AG09309 (cell line): ENCODE measurements at regions not wholly inside any gene's neighbourhood (a gene's known extent, or its start where the extent isn't known, plus 50 kb on each side); places are given as distances from the start of the nearest gene placed in this dataset.

ENCODE experiments used
- DNase-seq: peaks from one replicate; pipeline ENCODE4 v3.0.0-alpha.2; 2010; ENCODE audit warnings: low read depth
- H3K4me3 ChIP-seq: 2 replicates; pipeline ENCODE4 v1.5.1; 2011; ENCODE audit warnings: mild to moderate bottlenecking, low read depth, low read length, moderate library complexity; ENCODE audit not compliant: control insufficient read depth
- TF ChIP-seq, protein P1 (sequence below): IDR thresholded peaks from 2 replicates; pipeline ENCODE4 v1.5.1; 2011; ENCODE audit warnings: mild to moderate bottlenecking, low read depth, low read length, inconsistent platforms; ENCODE audit not compliant: insufficient read depth, control insufficient read depth; ENCODE audit errors: missing control alignments

DNA sequence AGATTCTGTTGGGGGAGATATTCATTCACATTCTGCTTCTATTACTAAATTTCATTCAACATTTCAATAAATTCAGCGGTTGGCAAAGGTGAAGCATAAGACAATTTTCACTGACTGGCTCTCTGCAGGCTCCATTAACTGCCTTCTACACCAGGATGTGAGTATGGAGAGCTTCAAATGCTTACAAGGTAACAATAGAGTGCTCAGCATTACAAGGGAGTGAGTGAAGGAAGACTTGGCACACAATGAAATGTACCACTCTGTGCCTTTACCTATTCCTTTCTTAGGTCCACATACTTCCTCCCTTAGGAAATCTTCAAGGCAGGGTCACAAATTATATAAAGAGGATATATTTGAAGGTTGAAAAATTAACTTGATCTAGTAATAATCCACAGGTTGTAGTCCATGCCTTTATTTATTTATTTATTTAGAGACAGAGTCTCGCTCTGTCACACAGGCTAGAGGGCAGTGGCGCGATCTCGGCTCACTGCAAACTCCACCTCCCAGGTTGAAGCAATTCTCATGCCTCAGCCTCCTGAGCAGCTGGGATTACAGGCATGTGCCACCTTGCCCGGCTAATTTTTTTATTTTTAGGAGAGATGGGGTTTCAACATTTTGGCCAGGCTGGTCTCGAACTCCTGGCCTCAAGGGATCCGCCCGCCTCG is 76.6 kb upstream of the FAM169A start:
- TF ChIP-seq, protein P1, sequence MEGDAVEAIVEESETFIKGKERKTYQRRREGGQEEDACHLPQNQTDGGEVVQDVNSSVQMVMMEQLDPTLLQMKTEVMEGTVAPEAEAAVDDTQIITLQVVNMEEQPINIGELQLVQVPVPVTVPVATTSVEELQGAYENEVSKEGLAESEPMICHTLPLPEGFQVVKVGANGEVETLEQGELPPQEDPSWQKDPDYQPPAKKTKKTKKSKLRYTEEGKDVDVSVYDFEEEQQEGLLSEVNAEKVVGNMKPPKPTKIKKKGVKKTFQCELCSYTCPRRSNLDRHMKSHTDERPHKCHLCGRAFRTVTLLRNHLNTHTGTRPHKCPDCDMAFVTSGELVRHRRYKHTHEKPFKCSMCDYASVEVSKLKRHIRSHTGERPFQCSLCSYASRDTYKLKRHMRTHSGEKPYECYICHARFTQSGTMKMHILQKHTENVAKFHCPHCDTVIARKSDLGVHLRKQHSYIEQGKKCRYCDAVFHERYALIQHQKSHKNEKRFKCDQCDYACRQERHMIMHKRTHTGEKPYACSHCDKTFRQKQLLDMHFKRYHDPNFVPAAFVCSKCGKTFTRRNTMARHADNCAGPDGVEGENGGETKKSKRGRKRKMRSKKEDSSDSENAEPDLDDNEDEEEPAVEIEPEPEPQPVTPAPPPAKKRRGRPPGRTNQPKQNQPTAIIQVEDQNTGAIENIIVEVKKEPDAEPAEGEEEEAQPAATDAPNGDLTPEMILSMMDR: no peak
- no peak overlapping the region for H3K4me3 ChIP-seq
- DNase-seq: no peak

DNA sequence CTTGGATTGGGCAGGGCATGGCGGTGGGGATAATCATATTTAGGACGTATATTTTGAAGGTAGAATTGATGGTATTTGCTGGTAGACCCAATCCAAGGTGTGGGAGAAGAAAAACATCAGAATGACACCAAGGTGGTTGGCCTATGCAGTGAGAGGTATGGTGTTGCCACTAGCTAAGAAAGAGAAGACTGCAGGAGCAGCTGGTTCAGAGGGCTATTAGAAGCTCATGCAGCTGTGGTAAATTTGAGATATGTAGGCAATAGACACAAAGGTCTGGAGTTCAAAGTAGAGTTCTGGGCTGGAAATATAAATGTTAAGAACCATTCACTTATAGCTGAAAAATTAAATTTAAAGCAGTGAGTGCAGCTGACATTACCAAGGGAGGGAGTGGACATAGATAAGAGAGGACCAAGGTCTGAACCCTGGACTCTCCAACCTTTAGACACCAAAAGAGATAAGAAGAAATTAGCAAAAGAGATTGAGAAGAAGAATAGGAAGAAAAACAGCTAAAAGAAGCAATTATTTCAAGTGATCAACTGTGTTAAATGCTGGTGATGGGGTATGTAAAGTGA is 74.7 kb upstream of the FAM169A start:
- no peak for DNase-seq
- TF ChIP-seq, protein P1: no peak
- H3K4me3 ChIP-seq: no peak overlapping the region

- H3K4me3 ChIP-seq: no peak overlapping the region
- DNase-seq: no peak
- TF ChIP-seq, protein P1: no peak
These were observed 72.2 kb upstream of the FAM169A start for GRCh38 chr5:74938250-74938933.

GRCh38 chr5:74935752-74936091 is 69.5 kb upstream of the FAM169A start:
- TF ChIP-seq, protein P1: no peak
- no peak for DNase-seq

DNA sequence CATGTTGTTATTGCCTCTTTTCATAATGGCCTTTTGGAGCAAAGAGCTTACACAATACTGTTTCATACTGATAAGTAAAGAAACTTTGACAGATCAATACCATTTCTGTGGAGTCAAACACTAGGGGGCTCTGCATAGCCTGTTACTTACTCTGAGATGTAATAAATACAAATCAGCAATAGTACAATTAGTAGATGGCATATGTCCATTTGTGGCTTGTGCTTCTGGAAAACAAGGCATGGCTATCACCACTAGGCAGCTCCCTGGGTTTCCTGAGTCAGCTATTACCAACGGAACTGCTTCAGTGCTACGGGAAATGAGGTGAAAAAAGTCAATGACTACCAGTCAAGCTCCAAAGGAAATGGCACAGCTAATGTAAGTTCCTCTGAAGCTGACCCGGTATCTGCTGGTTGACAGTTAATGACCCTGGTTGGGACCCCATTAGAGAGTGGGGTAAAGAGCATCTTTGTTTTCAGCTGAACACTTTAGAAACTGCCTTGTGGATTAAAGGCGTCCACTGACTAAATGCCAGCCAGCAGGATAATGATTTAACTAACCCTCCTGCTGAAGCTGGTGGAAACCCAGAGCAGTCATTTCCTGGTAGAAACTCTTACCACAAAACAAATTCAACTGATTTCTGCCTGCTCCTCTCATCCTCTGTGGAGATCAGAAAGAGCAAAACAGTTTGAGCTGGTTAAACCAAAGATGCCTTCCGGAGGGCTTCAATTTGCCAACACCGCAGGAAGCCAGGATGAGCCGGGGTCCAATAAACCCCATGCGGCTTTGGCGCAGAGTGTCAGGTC is 69.0 kb upstream of the FAM169A start:
- H3K4me3 ChIP-seq: no peak overlapping the region
- peak; percentile 71 for DNase-seq
- TF ChIP-seq, protein P1: peak; percentile 51

More at GRCh38 chr5:74935752-74936091, 69.5 kb upstream of the FAM169A start:
- H3K4me3 ChIP-seq: no peak overlapping the region

- H3K4me3 ChIP-seq: no peak overlapping the region
- no peak for DNase-seq
- TF ChIP-seq, protein P1: no peak
These were observed 61.1 kb upstream of the FAM169A start for GRCh38 chr5:74927336-74927735.
